Rectal smooth muscle tissue (tissue), 1 donor: ENCODE measurements at regions not wholly inside any gene's neighbourhood (a gene's known extent, or its start where the extent isn't known, plus 50 kb on each side); places are given as distances from the start of the nearest gene placed in this dataset.

Experiments used
- H3K27ac ChIP-seq: one replicate; pipeline ENCODE4 v1.7.0; 2013; ENCODE audit warnings: low read depth, low read length, inconsistent platforms
- H3K27me3 ChIP-seq: one replicate; pipeline ENCODE4 v1.7.0; 2013; ENCODE audit warnings: low read length; ENCODE audit not compliant: control insufficient read depth, insufficient read depth
- H3K36me3 ChIP-seq: one replicate; pipeline ENCODE4 v1.7.0; 2013; ENCODE audit warnings: low read length; ENCODE audit not compliant: control insufficient read depth, insufficient read depth
- H3K4me1 ChIP-seq: one replicate; pipeline ENCODE4 v1.7.0; 2013; ENCODE audit warnings: low read length; ENCODE audit not compliant: control insufficient read depth, insufficient read depth
- H3K4me3 ChIP-seq: one replicate; pipeline ENCODE4 v1.7.0; 2013; ENCODE audit warnings: low read length
- H3K9ac ChIP-seq: one replicate; pipeline ENCODE4 v1.7.0; 2013; ENCODE audit warnings: low read length

GRCh38 chr2:236849508-236849907, 236.2 kb upstream of the COPS8 start:
- no peak overlapping the region for H3K9ac ChIP-seq
- H3K4me1 ChIP-seq = peaks cover 3% of the 10 kb centered on the region
- H3K27ac ChIP-seq = no peak overlapping the region
- H3K36me3 ChIP-seq = no peaks in the 10 kb centered on the region
- no peak overlapping the region for H3K4me3 ChIP-seq
- no peaks in the 10 kb centered on the region for H3K27me3 ChIP-seq

- Histone ChIP-seq H3K27me3 (no peaks in the 10 kb centered on the region), H3K4me1 (peaks cover 3% of the 10 kb centered on the region), H3K9ac (no peak overlapping the region), H3K27ac (no peak overlapping the region), H3K36me3 (no peaks in the 10 kb centered on the region), H3K4me3 (no peak overlapping the region)
These were observed 235.7 kb upstream of the COPS8 start for GRCh38 chr2:236849940-236850339.

GRCh38 chr2:236851187-236851586, 234.5 kb upstream of the COPS8 start:
- no peak overlapping the region for H3K4me3 ChIP-seq
- H3K27ac ChIP-seq = no peak overlapping the region
- H3K9ac ChIP-seq = no peak overlapping the region
- peaks cover 3% of the 10 kb centered on the region for H3K4me1 ChIP-seq
- no peaks in the 10 kb centered on the region for H3K27me3 ChIP-seq
- H3K36me3 ChIP-seq = no peaks in the 10 kb centered on the region

GRCh38 chr2:236852100-236852976, 233.4 kb upstream of the COPS8 start:
- Histone ChIP-seq H3K4me3 (no peak overlapping the region), H3K27me3 (no peaks in the 10 kb centered on the region), H3K9ac (no peak overlapping the region), H3K36me3 (no peaks in the 10 kb centered on the region), H3K4me1 (peaks cover 3% of the 10 kb centered on the region), H3K27ac (no peak overlapping the region)

GRCh38 chr2:236852977-236853374, 232.7 kb upstream of the COPS8 start:
- no peaks in the 10 kb centered on the region for H3K36me3 ChIP-seq
- peaks cover 3% of the 10 kb centered on the region for H3K4me1 ChIP-seq
- H3K27ac ChIP-seq = no peak overlapping the region
- H3K27me3 ChIP-seq = no peaks in the 10 kb centered on the region
- no peak overlapping the region for H3K4me3 ChIP-seq
- H3K9ac ChIP-seq = no peak overlapping the region

GRCh38 chr2:236853585-236854051, 232.1 kb upstream of the COPS8 start:
- H3K27ac ChIP-seq = no peak overlapping the region
- no peaks in the 10 kb centered on the region for H3K36me3 ChIP-seq
- H3K4me3 ChIP-seq = no peak overlapping the region
- no peaks in the 10 kb centered on the region for H3K27me3 ChIP-seq
- H3K4me1 ChIP-seq = peaks cover 3% of the 10 kb centered on the region
- H3K9ac ChIP-seq = no peak overlapping the region

GRCh38 chr2:236855176-236855865, 230.4 kb upstream of the COPS8 start:
- H3K4me1 ChIP-seq = peaks cover 3% of the 10 kb centered on the region
- no peak overlapping the region for H3K4me3 ChIP-seq
- H3K27ac ChIP-seq = no peak overlapping the region
- no peaks in the 10 kb centered on the region for H3K36me3 ChIP-seq
- no peaks in the 10 kb centered on the region for H3K27me3 ChIP-seq
- no peak overlapping the region for H3K9ac ChIP-seq

- Histone ChIP-seq H3K27ac (no peak overlapping the region), H3K27me3 (no peaks in the 10 kb centered on the region), H3K4me3 (no peak overlapping the region), H3K9ac (no peak overlapping the region), H3K4me1 (peaks cover 3% of the 10 kb centered on the region), H3K36me3 (no peaks in the 10 kb centered on the region)
These were observed 229.5 kb upstream of the COPS8 start for GRCh38 chr2:236855866-236856847.

- Histone ChIP-seq H3K27me3 (no peaks in the 10 kb centered on the region), H3K4me3 (no peak overlapping the region), H3K9ac (no peak overlapping the region), H3K36me3 (no peaks in the 10 kb centered on the region), H3K4me1 (peaks cover 3% of the 10 kb centered on the region), H3K27ac (no peak overlapping the region)
These were observed 228.8 kb upstream of the COPS8 start for GRCh38 chr2:236856848-236857235.

GRCh38 chr2:236857246-236857645, 228.4 kb upstream of the COPS8 start:
- H3K9ac ChIP-seq = no peak overlapping the region
- no peak overlapping the region for H3K27ac ChIP-seq
- H3K27me3 ChIP-seq = no peaks in the 10 kb centered on the region
- H3K4me1 ChIP-seq = peaks cover 3% of the 10 kb centered on the region
- no peak overlapping the region for H3K4me3 ChIP-seq
- no peaks in the 10 kb centered on the region for H3K36me3 ChIP-seq

GRCh38 chr2:236857781-236858180, 227.9 kb upstream of the COPS8 start:
- H3K4me1 ChIP-seq = peaks cover 2% of the 10 kb centered on the region
- H3K36me3 ChIP-seq = no peaks in the 10 kb centered on the region
- no peak overlapping the region for H3K9ac ChIP-seq
- H3K27me3 ChIP-seq = no peaks in the 10 kb centered on the region
- no peak overlapping the region for H3K27ac ChIP-seq
- H3K4me3 ChIP-seq = no peak overlapping the region

GRCh38 chr2:236858661-236859060, 227.0 kb upstream of the COPS8 start:
- Histone ChIP-seq H3K27ac (no peak overlapping the region), H3K4me1 (no peaks in the 10 kb centered on the region), H3K27me3 (no peaks in the 10 kb centered on the region), H3K9ac (no peak overlapping the region), H3K4me3 (no peak overlapping the region), H3K36me3 (no peaks in the 10 kb centered on the region)
